IMR-90 (cell line): ENCODE measurements at regions not wholly inside any gene's neighbourhood (a gene's known extent, or its start where the extent isn't known, plus 50 kb on each side); places are given as distances from the start of the nearest gene placed in this dataset.

Experiments used
- ATAC-seq: fragments of 200-7000 bp; cut with Tn5 transposase; 2 replicates; pipeline ENCODE4 v1.9.1; 2020; ENCODE audit warnings: low read depth, mild to moderate bottlenecking, moderate library complexity
- BruUV-seq: library from RNA; stranded (reverse); fragments of 400-500 nt; replicated peaks from 2 replicates; lab custom pipeline; 2021; lab: Mats Ljungman, UMichigan
- CTCF ChIA-PET: fragments of 300-600 bp; formaldehyde crosslinking; extraction: SDS; loops from one replicate; lab custom pipeline; 2021; ENCODE audit warnings: antibody characterized with exemption; lab: Yijun Ruan, JAX
- POLR2A ChIA-PET: fragments of 300-600 bp; sonication (Branson Sonifier 250); formaldehyde crosslinking; loops from one replicate; lab custom pipeline; 2022; ENCODE audit warnings: antibody characterized with exemption; ENCODE audit not compliant: unreplicated experiment; lab: Charles Lee
- DNase-seq: peaks from one replicate; pipeline ENCODE4 v3.0.0; 2013
- H2AFZ ChIP-seq: replicated peaks from 2 replicates; pipeline ENCODE3; 2013; ENCODE audit warnings: low read length, mild to moderate bottlenecking; ENCODE audit not compliant: poor library complexity
- H2AK5ac ChIP-seq: 2 replicates; pipeline ENCODE4 v1.6.1; 2013; ENCODE audit warnings: low read depth, low read length, inconsistent platforms
- H2AK9ac ChIP-seq: replicated peaks from 2 replicates; pipeline ENCODE3; 2013; ENCODE audit warnings: mild to moderate bottlenecking, low read depth, low read length, moderate library complexity; ENCODE audit not compliant: poor library complexity
- H2BK120ac ChIP-seq: 2 replicates; pipeline ENCODE4 v1.6.1; 2013; ENCODE audit warnings: low read depth, low read length, inconsistent platforms
- H2BK15ac ChIP-seq: 3 replicates; pipeline ENCODE4 v1.6.1; 2013; ENCODE audit warnings: low read depth, low read length, inconsistent platforms
- H2BK20ac ChIP-seq: 2 replicates; pipeline ENCODE4 v1.6.1; 2013; ENCODE audit warnings: low read depth, mild to moderate bottlenecking, inconsistent platforms, low read length, moderate library complexity
- H2BK5ac ChIP-seq: 2 replicates; pipeline ENCODE4 v1.6.1; 2013; ENCODE audit warnings: mild to moderate bottlenecking, low read depth, low read length, inconsistent platforms; ENCODE audit not compliant: poor library complexity, severe bottlenecking
- H3K14ac ChIP-seq: replicated peaks from 2 replicates; pipeline ENCODE4 v1.6.1; 2013; ENCODE audit warnings: low read depth, low read length, inconsistent platforms
- H3K18ac ChIP-seq: 2 replicates; pipeline ENCODE4 v1.6.1; 2013; ENCODE audit warnings: low read depth, low read length, control low read depth
- H3K23ac ChIP-seq: 2 replicates; pipeline ENCODE4 v1.6.1; 2013; ENCODE audit warnings: low read depth, low read length, inconsistent platforms
- H3K27ac ChIP-seq: 2 replicates; pipeline ENCODE4 v1.5.1; 2013; ENCODE audit warnings: mild to moderate bottlenecking, control low read depth, low read length; ENCODE audit not compliant: insufficient read depth
- H3K27me3 ChIP-seq: 2 replicates; pipeline ENCODE4 v1.6.1; 2013; ENCODE audit warnings: low read length; ENCODE audit not compliant: control insufficient read depth, insufficient read depth
- H3K36me3 ChIP-seq: 2 replicates; pipeline ENCODE4 v1.6.1; 2013; ENCODE audit warnings: low read length, mixed read lengths; ENCODE audit not compliant: control insufficient read depth, insufficient read depth
- H3K4ac ChIP-seq: 2 replicates; pipeline ENCODE4 v1.6.1; 2013; ENCODE audit warnings: low read depth, low read length, inconsistent platforms
- H3K4me1 ChIP-seq: 2 replicates; pipeline ENCODE4 v1.6.1; 2013; ENCODE audit warnings: low read length, mixed read lengths; ENCODE audit not compliant: control insufficient read depth, insufficient read depth
- H3K4me2 ChIP-seq: 2 replicates; pipeline ENCODE4 v1.6.1; 2013; ENCODE audit warnings: low read depth, mild to moderate bottlenecking, control low read depth, low read length, moderate library complexity
- H3K4me3 ChIP-seq: 2 replicates; pipeline ENCODE4 v1.5.1; 2013; ENCODE audit warnings: low read depth, mild to moderate bottlenecking, control low read depth, low read length, moderate library complexity; ENCODE audit not compliant: insufficient read depth
- H3K56ac ChIP-seq: 2 replicates; pipeline ENCODE4 v1.6.1; 2013; ENCODE audit warnings: low read length, inconsistent platforms; ENCODE audit not compliant: insufficient read depth; ENCODE audit errors: extremely low read depth
- H3K79me1 ChIP-seq, 2 experiments: 2 replicates each; pipeline ENCODE4 v1.6.1; 2013; ENCODE audit warnings: low read length in 2 of 2, inconsistent platforms in 1 of 2, low read depth in 1 of 2
- H3K9ac ChIP-seq: 2 replicates; pipeline ENCODE4 v1.6.1; 2013; ENCODE audit warnings: low read depth, low read length, control low read depth
- H3K9me1 ChIP-seq: 2 replicates; pipeline ENCODE4 v1.6.1; 2013; ENCODE audit warnings: low read length, inconsistent platforms; ENCODE audit not compliant: insufficient read depth
- H3K9me3 ChIP-seq: 2 replicates; pipeline ENCODE4 v1.6.1; 2013; ENCODE audit warnings: low read length; ENCODE audit not compliant: control insufficient read depth, insufficient read depth
- H4K20me1 ChIP-seq: 2 replicates; pipeline ENCODE4 v1.6.1; 2013; ENCODE audit warnings: low read length, inconsistent platforms; ENCODE audit not compliant: insufficient read depth
- H4K5ac ChIP-seq: 2 replicates; pipeline ENCODE4 v1.6.1; 2013; ENCODE audit warnings: mild to moderate bottlenecking, low read depth, low read length, control low read depth
- H4K8ac ChIP-seq, 2 experiments: 2 replicates each; pipeline ENCODE4 v1.6.1; 2013; ENCODE audit warnings: low read depth in 2 of 2, low read length in 2 of 2, control low read depth in 1 of 2, inconsistent platforms in 1 of 2
- H4K91ac ChIP-seq: 2 replicates; pipeline ENCODE4 v1.6.1; 2013; ENCODE audit warnings: low read depth, low read length, inconsistent platforms; ENCODE audit not compliant: insufficient read depth
- BHLHE40 ChIP-seq: fragments of 150-350 bp; IDR thresholded peaks from 2 replicates; pipeline ENCODE4 v1.6.1; 2016; ENCODE audit warnings: mild to moderate bottlenecking, low read depth, low read length
- CHD1 ChIP-seq: IDR thresholded peaks from 2 replicates; pipeline ENCODE4 v1.6.1; 2012; ENCODE audit warnings: low read depth, low read length, improper control_type of control experiment
- CTCF ChIP-seq: conservative IDR thresholded peaks from 2 replicates; pipeline ENCODE4 v1.5.1; 2012; ENCODE audit warnings: mild to moderate bottlenecking, low read depth, low read length, improper control_type of control experiment
- MAFK ChIP-seq: IDR thresholded peaks from 2 replicates; pipeline ENCODE4 v1.6.1; 2012; ENCODE audit warnings: low read depth, low read length, improper control_type of control experiment
- POLR2A ChIP-seq: IDR thresholded peaks from 2 replicates; pipeline ENCODE4 v1.6.1; 2012; ENCODE audit warnings: mild to moderate bottlenecking, low read depth, low read length
- USF2 ChIP-seq: fragments of 150-350 bp; IDR thresholded peaks from 2 replicates; pipeline ENCODE4 v1.6.1; 2017; ENCODE audit warnings: mild to moderate bottlenecking, antibody characterized with exemption, low read length, low read depth
- WGBS, 2 experiments: methylation state at CpG; one replicate each; pipeline versions ENCODE4 v1.1.5 to v1.1.7; 2013; ENCODE audit warnings: missing lambda C conversion rate in 2 of 2; ENCODE audit not compliant: insufficient read length in 1 of 2; ENCODE audit errors: extremely low coverage in 2 of 2; 5-methylcytosine and 5-hydroxymethylcytosine counted together
- dilution Hi-C: fragments of 300-500 bp; cut with HindIII; formaldehyde crosslinking; loops from one replicate; pipeline ENCODE4 v1.14.3; 2018; ENCODE audit warnings: low sequenced_read_pairs; ENCODE audit not compliant: unreplicated experiment
- in situ Hi-C: fragments of 300-500 bp; cut with MboI; formaldehyde crosslinking; loops from 3 replicates; pipeline ENCODE4 v1.14.3; 2019; ENCODE audit warnings: low sequenced_read_pairs, inconsistent platforms, mixed read lengths
- intact Hi-C: fragments of 100-400 bp; cut with micrococcal nuclease; formaldehyde crosslinking; loops from 2 replicates; pipeline ENCODE4 v1.10.0; 2022

GRCh38 chr13:38570706-38571105, 116.2 kb upstream of the FREM2 start:
- no CpG with 5 or more reads among the region's 1 CpG for WGBS, 2 experiments
- no peak overlapping the region for H2AFZ ChIP-seq
- H3K56ac ChIP-seq = no peak overlapping the region
- H2BK15ac ChIP-seq = no peak overlapping the region
- no peak overlapping the region for H3K23ac ChIP-seq
- H3K4ac ChIP-seq = no peak overlapping the region
- H3K4me3 ChIP-seq = no peak overlapping the region
- no peaks in the 10 kb centered on the region for H3K4me1 ChIP-seq
- BruUV-seq = no TSS peak
- no peak overlapping the region for H2AK5ac ChIP-seq
- H4K5ac ChIP-seq = no peak overlapping the region
- H2BK120ac ChIP-seq = no peak overlapping the region
- CTCF ChIA-PET = no interaction called here
- H4K8ac ChIP-seq = no peak overlapping the region
- DNase-seq (no peak), ATAC-seq (no peak)
- H2AK9ac ChIP-seq = no peak overlapping the region
- H3K4me2 ChIP-seq = no peak overlapping the region
- no peak overlapping the region for H3K27ac ChIP-seq
- no peak overlapping the region for H3K9ac ChIP-seq
- intact Hi-C loops = no loop called here
- no peak overlapping the region for H2BK5ac ChIP-seq
- H3K79me1 ChIP-seq = no peaks in the 10 kb centered on the region
- H3K36me3 ChIP-seq = no peaks in the 10 kb centered on the region
- no peak overlapping the region for H2BK20ac ChIP-seq
- TF ChIP-seq USF2 (no peak), POLR2A (no peak), CTCF (no peak), MAFK (no peak), BHLHE40 (no peak), CHD1 (no peak)
- no peak overlapping the region for H3K18ac ChIP-seq
- no peaks in the 10 kb centered on the region for H3K9me1 ChIP-seq
- POLR2A ChIA-PET = no interaction called here
- no peaks in the 10 kb centered on the region for H3K27me3 ChIP-seq
- in situ Hi-C loops = no loop called here
- H4K20me1 ChIP-seq = no peaks in the 10 kb centered on the region
- H3K14ac ChIP-seq = no peak overlapping the region
- H4K91ac ChIP-seq = no peak overlapping the region
- dilution Hi-C loops = no loop called here
- H3K9me3 ChIP-seq = no peaks in the 10 kb centered on the region
